ACC112 (cell line): ENCODE measurements at regions not wholly inside any gene's neighbourhood (a gene's known extent, or its start where the extent isn't known, plus 50 kb on each side); places are given as distances from the start of the nearest gene placed in this dataset.
"Not testable (repeated sequence)": the region's sequence is repeated elsewhere in the genome, so short reads cannot be mapped to it uniquely, and the experiment has no call there.

ENCODE experiments used
- H2AFZ ChIP-seq: fragments of 200-600 bp; sonication (generic); one replicate; pipeline ENCODE4 v1.6.0; 2017; ENCODE audit warnings: antibody characterized with exemption, low read length; ENCODE audit not compliant: unreplicated experiment
- H3K27ac ChIP-seq: fragments of 200-600 bp; sonication (generic); 2 replicates; pipeline ENCODE4 v1.5.1; 2014; ENCODE audit warnings: low read depth, mild to moderate bottlenecking, antibody characterized with exemption, low read length, moderate library complexity
- H3K27me3 ChIP-seq: fragments of 200-600 bp; sonication (generic); 2 replicates; pipeline ENCODE4 v1.6.1; 2014; ENCODE audit warnings: mild to moderate bottlenecking, antibody characterized with exemption, low read length, moderate library complexity, mixed read lengths; ENCODE audit not compliant: insufficient read depth
- H3K36me3 ChIP-seq: fragments of 200-600 bp; sonication (generic); 2 replicates; pipeline ENCODE4 v1.6.1; 2016; ENCODE audit warnings: mild to moderate bottlenecking, antibody characterized with exemption, low read length, moderate library complexity, mixed read lengths; ENCODE audit not compliant: insufficient read depth
- H3K4me1 ChIP-seq: fragments of 200-600 bp; sonication (generic); one replicate; pipeline ENCODE4 v1.6.1; 2016; ENCODE audit warnings: low read length, mixed read lengths; ENCODE audit not compliant: insufficient read depth, unreplicated experiment, control insufficient read depth
- H3K4me3 ChIP-seq: fragments of 200-600 bp; sonication (generic); 2 replicates; pipeline ENCODE4 v1.5.1; 2014; ENCODE audit warnings: mild to moderate bottlenecking, low read depth, low read length
- H3K79me2 ChIP-seq: fragments of 200-600 bp; sonication (generic); one replicate; pipeline ENCODE4 v1.6.0; 2016; ENCODE audit warnings: low read length; ENCODE audit not compliant: control insufficient read depth, unreplicated experiment, insufficient read depth

DNA sequence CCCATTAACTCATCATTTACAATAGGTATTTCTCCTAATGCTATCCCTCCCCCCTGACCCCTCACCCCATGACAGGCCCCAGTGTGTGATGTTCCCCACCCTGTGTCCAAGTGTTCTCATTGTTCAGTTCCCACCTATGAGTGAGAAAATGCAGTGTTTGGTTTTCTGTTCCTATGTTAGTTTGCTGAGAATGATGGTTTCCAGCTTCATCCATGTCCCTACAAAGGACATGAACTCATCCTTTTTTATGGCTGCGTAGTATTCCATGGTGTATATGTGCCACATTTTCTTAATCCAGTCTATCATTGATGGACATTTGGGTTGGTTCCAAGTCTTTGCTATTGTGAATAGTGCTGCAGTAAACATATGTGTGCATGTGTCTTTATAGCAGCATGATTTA lies 378.3 kb downstream of the HLX start:
- H3K79me2 ChIP-seq, H3K4me1 ChIP-seq, H2AFZ ChIP-seq, H3K27me3 ChIP-seq, H3K27ac ChIP-seq, H3K36me3 ChIP-seq, H3K4me3 ChIP-seq: not testable (repeated sequence)

DNA sequence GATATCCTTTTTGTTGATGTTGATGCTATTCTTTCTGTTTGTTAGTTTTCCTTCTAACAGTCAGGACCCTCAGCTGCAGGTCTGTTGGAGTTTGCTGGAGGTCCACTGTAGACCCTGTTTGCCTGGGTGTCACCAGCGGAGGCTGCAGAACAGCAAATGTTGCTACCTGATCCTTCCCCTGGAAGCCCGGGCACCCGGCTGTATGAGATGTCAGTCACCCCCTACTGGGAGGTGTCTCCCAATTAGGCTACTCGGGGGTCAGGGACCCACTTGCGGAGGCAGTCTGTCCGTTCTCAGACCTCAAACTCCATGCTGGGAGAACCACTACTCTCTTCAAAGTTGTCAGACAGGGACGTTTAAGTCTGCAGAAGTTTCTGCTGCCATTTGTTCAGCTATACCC lies 383.4 kb downstream of the HLX start:
- not testable (repeated sequence) for H3K79me2 ChIP-seq, H3K36me3 ChIP-seq, H3K27ac ChIP-seq, H3K27me3 ChIP-seq, H2AFZ ChIP-seq, H3K4me1 ChIP-seq, H3K4me3 ChIP-seq

DNA sequence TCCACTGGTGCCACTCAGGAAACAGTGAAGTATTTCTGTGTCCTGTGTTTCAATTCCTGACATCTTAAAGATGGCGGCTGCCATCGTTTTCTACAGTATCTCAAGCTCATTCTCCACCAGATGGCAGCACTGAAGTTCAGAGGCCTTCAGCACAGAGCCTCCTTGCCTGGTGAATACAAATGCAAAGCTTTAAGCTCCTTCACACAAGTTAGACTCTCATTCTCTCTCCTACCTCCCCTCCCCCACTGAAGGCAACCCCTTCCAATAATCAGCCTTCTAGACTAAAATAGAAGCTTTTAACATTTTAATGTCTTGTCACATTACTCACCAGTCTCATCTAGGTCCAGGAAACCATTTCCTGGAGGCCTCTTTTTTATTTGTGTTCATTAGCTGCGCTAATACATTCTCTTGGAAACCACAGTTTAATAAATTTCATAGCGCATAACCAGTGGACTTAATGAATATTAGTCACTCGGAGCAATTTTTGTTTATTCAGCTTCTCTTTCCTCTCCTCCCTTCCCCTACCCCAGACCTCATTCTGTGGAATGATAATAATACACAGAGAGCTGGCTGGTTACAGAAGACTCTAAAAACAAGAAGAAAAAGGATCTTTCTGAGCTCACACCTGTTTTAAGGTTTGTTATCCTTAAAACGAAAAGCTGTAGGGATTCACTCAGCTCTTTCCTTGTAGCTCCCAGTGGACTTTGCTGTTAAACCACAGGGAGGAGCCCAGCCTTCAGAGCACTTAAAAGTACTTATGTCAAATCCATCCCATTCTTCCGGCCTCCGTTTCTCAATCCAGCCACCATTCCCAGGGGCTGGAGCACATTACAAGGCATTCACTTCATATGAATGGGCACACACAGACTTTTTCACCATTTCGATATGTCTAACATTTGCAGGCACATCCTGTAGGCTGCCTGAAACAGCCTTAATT lies 384.9 kb downstream of the HLX start:
- H2AFZ ChIP-seq: peak overlapping the region; percentile 73

DNA sequence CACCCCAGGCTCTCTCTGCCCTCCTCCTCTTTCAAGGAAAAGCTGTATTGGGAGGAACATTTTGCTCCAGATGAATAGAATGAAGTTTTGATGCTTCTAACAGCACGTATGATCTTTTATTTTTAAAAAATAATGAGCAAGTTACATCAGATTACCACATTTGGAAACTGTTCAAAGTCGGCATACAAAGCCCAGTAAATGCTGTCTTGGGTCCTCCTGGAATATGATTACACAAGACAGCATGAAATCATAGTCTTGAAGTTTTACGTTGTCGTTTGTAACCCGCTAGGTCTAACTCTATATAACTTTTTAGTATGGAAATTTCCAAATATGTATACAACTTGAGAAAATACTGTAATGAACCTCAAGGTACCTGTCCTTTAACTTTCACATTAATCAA lies 385.6 kb downstream of the HLX start:
- Histone ChIP-seq H3K27ac (no peak overlapping the region), H3K27me3 (no peaks in the 10 kb centered on the region), H3K79me2 (no peaks in the 10 kb centered on the region), H3K4me3 (no peak overlapping the region), H3K36me3 (no peaks in the 10 kb centered on the region), H3K4me1 (peaks cover 10% of the 10 kb centered on the region), H2AFZ (peak overlapping the region; percentile 67)

More for the DNA sequence above, 384.9 kb downstream of the HLX start:
- Histone ChIP-seq H3K79me2 (no peaks in the 10 kb centered on the region), H3K4me1 (peaks cover 10% of the 10 kb centered on the region), H3K36me3 (no peaks in the 10 kb centered on the region), H3K4me3 (no peak overlapping the region), H3K27me3 (no peaks in the 10 kb centered on the region), H3K27ac (peak overlapping the region; percentile 30; the same call in 1 of the 2 replicates)

DNA sequence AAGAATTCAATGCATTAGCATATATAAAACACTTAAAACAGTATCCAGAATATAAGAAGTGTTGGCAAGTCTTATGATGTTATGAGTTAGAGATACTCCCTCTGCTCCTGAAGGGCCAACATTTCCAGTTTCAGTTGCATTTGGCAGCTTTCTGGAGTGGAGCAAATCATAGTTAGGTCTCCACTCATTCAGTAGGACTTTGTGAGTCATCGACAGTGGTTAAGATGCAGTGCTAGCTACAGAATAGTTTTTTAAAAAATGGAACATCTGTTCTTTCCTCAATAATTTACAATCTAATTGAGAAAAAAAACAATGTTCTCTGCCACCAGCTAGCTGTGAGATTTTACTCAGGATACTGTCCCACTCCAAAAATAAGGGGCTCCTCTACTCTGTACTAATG lies 389.1 kb downstream of the HLX start:
- no peak overlapping the region for H3K4me3 ChIP-seq
- H2AFZ ChIP-seq: no peak overlapping the region
- no peaks in the 10 kb centered on the region for H3K36me3 ChIP-seq
- H3K27ac ChIP-seq: no peak overlapping the region
- peaks cover 10% of the 10 kb centered on the region for H3K4me1 ChIP-seq
- no peaks in the 10 kb centered on the region for H3K79me2 ChIP-seq
- H3K27me3 ChIP-seq: no peaks in the 10 kb centered on the region

DNA sequence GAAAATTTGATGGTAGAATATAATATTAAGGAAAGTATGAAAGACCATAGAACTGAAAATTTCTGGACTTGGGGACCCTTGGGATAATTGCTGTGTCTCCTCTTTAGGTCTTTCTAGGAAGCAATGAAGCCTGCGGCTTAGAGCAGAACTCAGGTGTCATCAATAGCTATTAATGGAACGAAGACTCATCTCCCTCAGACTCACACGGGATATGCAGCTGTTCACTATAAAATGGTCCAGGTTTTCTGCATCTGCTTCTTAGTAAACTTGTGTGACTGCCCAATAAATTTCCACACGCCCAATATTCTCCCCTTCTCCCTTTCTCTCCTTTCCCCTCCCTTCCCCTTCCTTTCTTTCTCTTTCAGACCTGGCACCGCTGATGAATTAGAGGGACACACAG lies 392.5 kb downstream of the HLX start:
- H3K79me2 ChIP-seq: no peaks in the 10 kb centered on the region
- no peaks in the 10 kb centered on the region for H3K27me3 ChIP-seq
- H3K36me3 ChIP-seq: no peaks in the 10 kb centered on the region
- H3K4me3 ChIP-seq: no peak overlapping the region
- H3K27ac ChIP-seq: no peak overlapping the region
- H2AFZ ChIP-seq: no peak overlapping the region
- no peaks in the 10 kb centered on the region for H3K4me1 ChIP-seq

DNA sequence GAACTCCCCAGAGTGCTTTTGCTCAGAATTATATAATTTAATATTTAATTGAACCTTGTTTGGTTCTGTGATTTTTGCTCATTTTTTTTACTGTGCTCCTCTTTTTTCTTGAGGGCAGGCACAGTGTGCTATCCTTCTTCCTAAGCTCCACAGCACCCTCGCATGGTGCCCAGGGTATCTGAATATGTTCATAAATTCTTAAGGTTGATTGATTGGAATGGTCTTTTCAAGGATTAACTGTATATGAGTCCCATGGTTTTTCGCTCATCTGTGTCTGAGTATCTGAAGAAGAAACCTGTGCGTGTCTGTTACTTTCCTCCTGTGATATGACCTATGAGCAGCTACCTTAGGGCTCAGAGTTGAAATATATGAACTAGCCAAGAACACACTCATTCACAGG lies 393.7 kb downstream of the HLX start:
- no peaks in the 10 kb centered on the region for H3K79me2 ChIP-seq

DNA sequence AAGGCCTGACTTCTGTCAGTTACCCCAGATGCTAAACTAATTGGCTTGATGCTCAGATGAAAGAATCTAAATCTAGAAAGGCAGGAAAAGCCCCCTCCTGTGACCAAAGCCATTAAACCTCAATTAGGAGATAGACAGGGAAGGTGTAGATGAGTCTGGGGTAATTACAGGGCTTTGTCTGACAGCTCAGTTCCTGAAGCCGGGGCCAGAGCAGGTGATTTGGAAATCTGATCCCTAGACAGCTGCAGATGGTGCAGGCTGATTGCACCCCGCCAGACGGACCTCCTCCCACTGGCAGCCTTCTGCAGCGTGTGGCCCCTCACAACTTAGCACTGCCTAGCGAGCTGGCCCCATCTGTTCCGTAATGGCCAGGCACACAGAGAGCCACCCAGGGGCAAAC lies 395.1 kb downstream of the HLX start:
- H3K4me1 ChIP-seq: no peaks in the 10 kb centered on the region
- H2AFZ ChIP-seq: no peak overlapping the region
- H3K79me2 ChIP-seq: no peaks in the 10 kb centered on the region
- no peaks in the 10 kb centered on the region for H3K36me3 ChIP-seq
- no peaks in the 10 kb centered on the region for H3K27me3 ChIP-seq
- no peak overlapping the region for H3K27ac ChIP-seq
- H3K4me3 ChIP-seq: no peak overlapping the region

More for the DNA sequence above, 393.7 kb downstream of the HLX start:
- no peak overlapping the region for H2AFZ ChIP-seq
- H3K36me3 ChIP-seq: no peaks in the 10 kb centered on the region
- no peak overlapping the region for H3K4me3 ChIP-seq
- no peaks in the 10 kb centered on the region for H3K4me1 ChIP-seq
- no peak overlapping the region for H3K27ac ChIP-seq
- H3K27me3 ChIP-seq: no peaks in the 10 kb centered on the region

DNA sequence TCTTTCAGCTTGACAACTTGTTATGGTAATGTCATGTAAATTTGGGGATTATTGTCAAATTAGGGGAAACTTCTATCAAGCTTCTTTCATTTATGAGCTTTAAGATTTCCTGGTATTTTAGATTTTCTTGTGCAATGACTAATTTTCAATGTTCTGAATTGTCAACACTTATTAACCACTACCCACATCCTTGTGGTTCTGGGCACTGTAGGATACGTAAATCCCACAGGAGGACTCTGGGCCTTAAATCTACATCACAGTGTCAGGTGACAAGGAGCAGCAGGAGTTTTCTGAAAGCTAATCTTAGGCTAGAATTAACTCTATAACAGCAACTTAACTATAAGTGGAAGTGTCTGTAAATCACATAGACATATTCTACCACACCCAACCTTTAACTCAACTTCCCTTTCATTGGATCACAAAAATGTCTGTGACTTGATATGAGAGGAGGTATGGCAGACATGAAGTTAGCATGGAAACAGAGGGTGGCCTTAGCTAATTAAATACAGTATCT lies 397.7 kb downstream of the HLX start:
- H3K79me2 ChIP-seq: no peaks in the 10 kb centered on the region
- H3K27me3 ChIP-seq: no peaks in the 10 kb centered on the region
- no peaks in the 10 kb centered on the region for H3K4me1 ChIP-seq
- H2AFZ ChIP-seq: no peak overlapping the region
- no peak overlapping the region for H3K27ac ChIP-seq
- no peaks in the 10 kb centered on the region for H3K36me3 ChIP-seq
- no peak overlapping the region for H3K4me3 ChIP-seq

DNA sequence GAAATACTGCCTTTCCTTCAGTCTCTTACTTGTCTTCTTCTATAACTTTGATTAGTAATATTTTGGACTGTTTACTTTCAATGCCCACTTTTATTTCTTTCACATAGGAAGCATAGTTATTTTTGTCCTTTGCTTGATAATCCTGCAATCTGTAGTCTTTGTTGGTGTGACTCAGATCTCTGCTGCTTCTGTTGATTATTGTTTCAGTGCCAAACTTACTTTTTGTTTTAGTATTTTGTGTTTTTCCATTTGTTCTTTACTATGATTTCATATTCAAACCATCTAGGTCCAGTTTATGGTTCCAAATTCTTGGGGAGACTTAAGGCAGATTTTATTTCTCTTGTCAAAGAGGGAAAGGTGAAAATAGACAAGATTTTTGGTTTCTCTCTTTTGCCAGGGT lies 399.9 kb downstream of the HLX start:
- Histone ChIP-seq H3K36me3 (no peaks in the 10 kb centered on the region), H3K4me3 (no peak overlapping the region), H3K4me1 (peaks cover 5% of the 10 kb centered on the region), H3K27me3 (no peaks in the 10 kb centered on the region), H3K79me2 (no peaks in the 10 kb centered on the region), H3K27ac (no peak overlapping the region), H2AFZ (no peak overlapping the region)

DNA sequence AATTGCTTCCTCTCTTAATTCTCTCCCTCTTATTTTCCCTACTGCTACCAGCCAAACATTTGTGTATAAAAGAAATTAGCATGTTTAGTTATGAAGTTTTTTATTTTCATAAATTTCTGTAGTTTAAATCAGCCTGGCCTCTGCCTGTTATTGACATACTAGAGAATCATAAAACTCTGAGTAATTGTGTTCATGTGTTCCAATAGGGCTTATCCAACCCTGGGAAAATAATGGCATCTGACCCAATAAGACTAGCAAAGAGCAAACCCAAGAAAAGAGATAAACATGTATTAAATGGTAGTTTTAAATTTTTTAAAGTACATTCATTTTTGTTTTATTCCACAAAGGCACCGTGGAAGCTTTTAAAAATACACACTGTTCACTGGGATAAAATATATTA lies 404.3 kb downstream of the HLX start:
- H3K4me3 ChIP-seq: no peak overlapping the region
- H3K36me3 ChIP-seq: no peaks in the 10 kb centered on the region
- H3K27me3 ChIP-seq: no peaks in the 10 kb centered on the region
- no peaks in the 10 kb centered on the region for H3K79me2 ChIP-seq
- H3K4me1 ChIP-seq: peaks cover 5% of the 10 kb centered on the region
- H3K27ac ChIP-seq: 0 out of 2 replicates have a peak overlapping the region, but pooled peaks have one; percentile 6
- H2AFZ ChIP-seq: no peak overlapping the region
